ENCODE measurements at regions not wholly inside any gene's neighbourhood (a gene's known extent, or its start where the extent isn't known, plus 50 kb on each side); places are given as distances from the start of the nearest gene placed in this dataset.
"Not testable (repeated sequence)": the region's sequence is repeated elsewhere in the genome, so short reads cannot be mapped to it uniquely, and the experiment has no call there.

DNA sequence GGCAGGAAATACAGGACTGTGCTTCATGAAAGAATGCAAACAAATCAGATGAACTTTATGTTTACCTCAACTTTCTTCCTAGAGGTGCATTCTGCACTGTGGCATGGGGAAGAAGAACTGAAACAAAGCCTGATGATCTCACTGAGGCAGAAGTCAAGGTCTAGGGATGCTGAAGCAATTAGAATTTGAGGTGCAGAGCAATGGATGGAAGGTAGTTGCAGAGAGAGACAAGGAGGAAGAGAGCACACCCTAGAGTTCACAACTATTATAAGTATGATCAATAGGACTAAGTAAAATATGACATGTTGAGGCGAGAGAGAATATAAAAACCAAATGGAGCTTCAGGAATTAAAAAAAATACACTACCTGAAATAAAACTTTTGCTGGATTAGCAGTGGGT is 420.1 kb downstream of the EDEM1 start:
- POLR2A ChIA-PET, result no interaction called here
- ATAC-seq (no peak), DNase-seq (no peak)
- Mint-ChIP-seq H3K9me3 (peaks cover 2% of the 10 kb centered on the region), H3K27me3 (no peaks in the 10 kb centered on the region), H3K4me3 (no peak overlapping the region), H3K4me1 (ENCODE audit: low read depth) (no peaks in the 10 kb centered on the region), H3K27ac (no peak overlapping the region), H3K36me3 (ENCODE audit: low read depth) (no peaks in the 10 kb centered on the region)
- intact Hi-C loops (cut with micrococcal nuclease), result no loop called here
- TF ChIP-seq, protein P1, sequence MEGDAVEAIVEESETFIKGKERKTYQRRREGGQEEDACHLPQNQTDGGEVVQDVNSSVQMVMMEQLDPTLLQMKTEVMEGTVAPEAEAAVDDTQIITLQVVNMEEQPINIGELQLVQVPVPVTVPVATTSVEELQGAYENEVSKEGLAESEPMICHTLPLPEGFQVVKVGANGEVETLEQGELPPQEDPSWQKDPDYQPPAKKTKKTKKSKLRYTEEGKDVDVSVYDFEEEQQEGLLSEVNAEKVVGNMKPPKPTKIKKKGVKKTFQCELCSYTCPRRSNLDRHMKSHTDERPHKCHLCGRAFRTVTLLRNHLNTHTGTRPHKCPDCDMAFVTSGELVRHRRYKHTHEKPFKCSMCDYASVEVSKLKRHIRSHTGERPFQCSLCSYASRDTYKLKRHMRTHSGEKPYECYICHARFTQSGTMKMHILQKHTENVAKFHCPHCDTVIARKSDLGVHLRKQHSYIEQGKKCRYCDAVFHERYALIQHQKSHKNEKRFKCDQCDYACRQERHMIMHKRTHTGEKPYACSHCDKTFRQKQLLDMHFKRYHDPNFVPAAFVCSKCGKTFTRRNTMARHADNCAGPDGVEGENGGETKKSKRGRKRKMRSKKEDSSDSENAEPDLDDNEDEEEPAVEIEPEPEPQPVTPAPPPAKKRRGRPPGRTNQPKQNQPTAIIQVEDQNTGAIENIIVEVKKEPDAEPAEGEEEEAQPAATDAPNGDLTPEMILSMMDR (IDR thresholded peaks at IDR 0.05), result no peak
- CTCF ChIA-PET, result no interaction called here

DNA sequence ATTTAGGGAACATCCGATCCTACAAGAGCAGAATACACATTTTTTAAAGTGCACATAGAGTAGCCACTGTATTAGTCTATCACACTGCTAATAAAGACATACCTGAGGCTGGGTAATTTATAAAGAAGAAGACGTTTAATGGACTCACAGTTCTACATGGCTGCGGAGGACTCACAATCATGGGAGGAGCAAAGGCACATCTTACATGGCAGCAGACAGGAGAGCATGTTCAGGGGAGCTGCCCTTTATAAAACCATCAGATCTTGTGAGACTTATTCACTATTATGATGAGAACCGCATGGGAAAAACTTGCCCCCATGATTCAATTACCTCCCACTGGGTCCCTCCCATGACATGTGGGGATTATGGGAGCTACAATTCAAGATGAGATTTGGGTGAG is 421.5 kb downstream of the EDEM1 start:
- H3K4me3 Mint-ChIP-seq; H3K4me1 Mint-ChIP-seq (ENCODE audit: low read depth); POLR2A ChIA-PET; intact Hi-C loops (cut with micrococcal nuclease); H3K27ac Mint-ChIP-seq; DNase-seq; H3K27me3 Mint-ChIP-seq; ATAC-seq; CTCF ChIA-PET; H3K9me3 Mint-ChIP-seq; H3K36me3 Mint-ChIP-seq (ENCODE audit: low read depth): not testable (repeated sequence)

DNA sequence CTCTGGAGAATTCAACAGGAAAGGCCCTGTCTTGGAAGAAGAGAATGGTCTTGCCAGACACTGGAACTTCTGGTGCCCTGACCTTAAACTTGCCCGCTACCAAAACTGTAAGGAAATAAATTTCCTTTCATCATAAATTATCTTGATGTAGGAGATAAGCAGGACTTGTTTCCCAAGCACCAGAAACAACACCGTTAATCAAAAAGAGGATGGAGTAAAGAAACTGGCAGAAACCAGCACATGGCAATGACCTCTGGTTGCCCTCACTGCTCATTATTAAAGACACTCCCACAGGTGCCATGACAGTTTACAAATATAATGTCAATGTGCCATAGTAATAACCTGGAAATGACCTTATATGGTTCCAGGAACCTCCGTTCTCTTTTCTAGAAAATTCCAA is 426.1 kb downstream of the EDEM1 start:
- Mint-ChIP-seq H3K4me3 (no peak overlapping the region), H3K36me3 (ENCODE audit: low read depth) (no peaks in the 10 kb centered on the region), H3K4me1 (ENCODE audit: low read depth) (no peaks in the 10 kb centered on the region), H3K27ac (no peak overlapping the region), H3K9me3 (no peaks in the 10 kb centered on the region), H3K27me3 (no peaks in the 10 kb centered on the region)
- ChIA-PET CTCF (no interaction called here), POLR2A (no interaction called here)
- intact Hi-C loops (cut with micrococcal nuclease), result no loop called here
- ATAC-seq, result no peak
- no peak for DNase-seq
- TF ChIP-seq, protein P1 (IDR thresholded peaks at IDR 0.05), result no peak

DNA sequence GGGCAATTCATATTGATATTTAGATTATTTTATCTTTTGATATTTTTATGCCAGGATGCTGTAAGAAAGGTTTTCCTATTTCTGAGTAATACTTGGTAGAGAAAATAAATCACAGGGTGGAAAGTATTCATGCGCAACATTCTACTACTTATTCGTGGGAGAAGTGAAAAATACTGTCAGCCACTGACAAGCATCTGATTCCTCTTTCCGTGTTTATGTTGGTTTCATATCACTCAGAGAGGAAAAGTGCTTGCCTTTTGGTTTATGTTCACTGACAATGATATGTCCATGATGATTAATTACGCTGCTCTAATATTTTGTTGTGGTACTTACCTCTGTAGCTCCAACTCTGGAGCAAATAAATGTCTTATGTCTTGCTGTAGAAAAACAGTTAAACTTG is 429.4 kb downstream of the EDEM1 start:
- DNase-seq (no peak), ATAC-seq (no peak)
- no peak overlapping the region for H3K27ac Mint-ChIP-seq
- no peaks in the 10 kb centered on the region for H3K36me3 Mint-ChIP-seq (ENCODE audit: low read depth)
- no peaks in the 10 kb centered on the region for H3K27me3 Mint-ChIP-seq
- no peaks in the 10 kb centered on the region for H3K9me3 Mint-ChIP-seq
- H3K4me1 Mint-ChIP-seq (ENCODE audit: low read depth), result no peaks in the 10 kb centered on the region
- TF ChIP-seq, protein P1 (IDR thresholded peaks at IDR 0.05), result no peak
- intact Hi-C loops (cut with micrococcal nuclease), result no loop called here
- CTCF ChIA-PET, result no interaction called here
- POLR2A ChIA-PET, result no interaction called here
- H3K4me3 Mint-ChIP-seq, result no peak overlapping the region

DNA sequence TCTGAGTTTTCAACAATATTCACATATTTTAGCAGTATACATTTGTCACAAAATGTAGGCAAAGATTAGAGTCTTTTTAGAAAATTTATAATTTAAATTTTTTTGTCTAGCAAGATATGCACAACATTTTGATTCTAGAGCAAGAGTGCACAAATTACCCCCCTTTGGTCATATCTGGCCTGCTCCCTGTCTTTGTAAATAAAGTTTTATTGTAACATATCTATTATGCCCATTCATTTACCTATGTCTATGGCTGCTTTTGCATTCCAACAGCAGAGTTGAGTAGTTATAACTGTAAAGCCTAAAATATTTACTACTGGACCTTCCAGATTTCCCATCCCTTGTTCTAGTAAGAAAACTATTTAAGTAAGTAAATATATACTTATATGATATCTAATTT is 430.7 kb downstream of the EDEM1 start:
- H3K27ac Mint-ChIP-seq, result no peak overlapping the region
- ChIA-PET POLR2A (no interaction called here), CTCF (interaction anchor here (0.6 kb wide), 1 partner anchor 13 kb away, joined by 3 read pairs; no protein-coding TSS in a partner anchor)
- H3K4me1 Mint-ChIP-seq (ENCODE audit: low read depth), result no peaks in the 10 kb centered on the region
- ATAC-seq (no peak), DNase-seq (no peak)
- intact Hi-C loops (cut with micrococcal nuclease), result no loop called here
- H3K9me3 Mint-ChIP-seq, result peaks cover 3% of the 10 kb centered on the region
- H3K4me3 Mint-ChIP-seq, result no peak overlapping the region
- H3K36me3 Mint-ChIP-seq (ENCODE audit: low read depth), result no peaks in the 10 kb centered on the region
- TF ChIP-seq, protein P1 (IDR thresholded peaks at IDR 0.05), result no peak
- H3K27me3 Mint-ChIP-seq, result no peaks in the 10 kb centered on the region

DNA sequence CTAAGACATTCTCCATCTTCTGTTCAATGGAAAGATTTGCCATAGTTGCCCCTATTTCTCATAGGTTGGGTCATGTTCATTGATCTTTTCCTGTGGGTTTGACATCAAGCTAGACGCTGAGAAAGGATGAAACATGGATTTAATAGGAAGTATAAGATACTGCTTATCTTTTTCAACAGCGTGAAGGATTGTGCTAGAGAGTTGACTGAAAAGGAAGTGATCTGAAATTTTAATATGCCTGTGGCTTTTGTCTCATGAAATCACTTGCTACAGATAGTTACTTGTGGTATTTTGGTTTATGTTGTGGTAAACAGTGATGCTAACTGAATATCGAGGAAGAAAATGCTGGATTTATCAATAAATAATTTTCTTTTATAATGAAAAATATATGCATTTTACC is 442.9 kb downstream of the EDEM1 start:
- intact Hi-C loops (cut with micrococcal nuclease), result no loop called here
- TF ChIP-seq, protein P1 (IDR thresholded peaks at IDR 0.05), result no peak
- CTCF ChIA-PET, result interaction anchor here (0.6 kb wide), 1 partner anchor 12 kb away, joined by 3 read pairs; no protein-coding TSS in a partner anchor
- Mint-ChIP-seq H3K4me3 (no peak overlapping the region), H3K27me3 (peaks cover 2% of the 10 kb centered on the region), H3K36me3 (ENCODE audit: low read depth) (no peaks in the 10 kb centered on the region), H3K4me1 (ENCODE audit: low read depth) (no peaks in the 10 kb centered on the region), H3K9me3 (no peaks in the 10 kb centered on the region), H3K27ac (no peak overlapping the region)
- POLR2A ChIA-PET, result no interaction called here
- DNase-seq (no peak), ATAC-seq (no peak)
